Astrocyte of the spinal cord (primary cell): ENCODE measurements at regions not wholly inside any gene's neighbourhood (a gene's known extent, or its start where the extent isn't known, plus 50 kb on each side); places are given as distances from the start of the nearest gene placed in this dataset.
"Not testable (repeated sequence)": the region's sequence is repeated elsewhere in the genome, so short reads cannot be mapped to it uniquely, and the experiment has no call there.

Source experiments
- DNase-seq: peaks from one replicate; pipeline ENCODE4 v3.0.0; 2011; ENCODE audit warnings: low read depth, low spot score
- H3K4me3 ChIP-seq: 2 replicates; pipeline ENCODE4 v1.5.1; 2011; ENCODE audit warnings: low read depth, mild to moderate bottlenecking, low read length, moderate library complexity
- in situ Hi-C: cut with HindIII; loops from 2 replicates; pipeline ENCODE4 v1.10.0; 2017; ENCODE audit warnings: low sequenced_read_pairs
- TF ChIP-seq, protein P1 (sequence below): IDR thresholded peaks from 2 replicates; pipeline ENCODE4 v1.5.1; 2012; ENCODE audit warnings: low read depth, mild to moderate bottlenecking, low read length, inconsistent platforms

DNA sequence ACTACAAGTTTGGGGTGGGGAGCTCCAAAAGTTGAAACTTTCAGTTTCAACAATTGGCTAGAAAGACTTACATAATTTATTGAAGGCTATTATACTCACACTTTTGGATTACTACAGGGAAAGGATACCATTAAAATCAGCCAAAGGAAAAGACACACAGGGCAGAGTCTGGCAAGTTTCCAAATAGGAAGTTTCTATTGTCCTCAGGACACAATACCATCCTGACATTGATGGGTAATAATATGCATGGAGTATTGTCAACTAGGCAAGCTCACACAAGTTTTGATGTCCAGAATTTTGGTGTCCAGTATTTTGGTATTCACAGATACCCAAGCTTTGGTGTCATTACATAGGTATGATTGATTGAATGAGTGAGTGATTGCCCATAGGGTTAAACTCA lies 872.6 kb upstream of the SORCS1 start:
- in situ Hi-C loops, result no loop called here
- no peak for DNase-seq
- TF ChIP-seq, protein P1, sequence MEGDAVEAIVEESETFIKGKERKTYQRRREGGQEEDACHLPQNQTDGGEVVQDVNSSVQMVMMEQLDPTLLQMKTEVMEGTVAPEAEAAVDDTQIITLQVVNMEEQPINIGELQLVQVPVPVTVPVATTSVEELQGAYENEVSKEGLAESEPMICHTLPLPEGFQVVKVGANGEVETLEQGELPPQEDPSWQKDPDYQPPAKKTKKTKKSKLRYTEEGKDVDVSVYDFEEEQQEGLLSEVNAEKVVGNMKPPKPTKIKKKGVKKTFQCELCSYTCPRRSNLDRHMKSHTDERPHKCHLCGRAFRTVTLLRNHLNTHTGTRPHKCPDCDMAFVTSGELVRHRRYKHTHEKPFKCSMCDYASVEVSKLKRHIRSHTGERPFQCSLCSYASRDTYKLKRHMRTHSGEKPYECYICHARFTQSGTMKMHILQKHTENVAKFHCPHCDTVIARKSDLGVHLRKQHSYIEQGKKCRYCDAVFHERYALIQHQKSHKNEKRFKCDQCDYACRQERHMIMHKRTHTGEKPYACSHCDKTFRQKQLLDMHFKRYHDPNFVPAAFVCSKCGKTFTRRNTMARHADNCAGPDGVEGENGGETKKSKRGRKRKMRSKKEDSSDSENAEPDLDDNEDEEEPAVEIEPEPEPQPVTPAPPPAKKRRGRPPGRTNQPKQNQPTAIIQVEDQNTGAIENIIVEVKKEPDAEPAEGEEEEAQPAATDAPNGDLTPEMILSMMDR, result no peak
- H3K4me3 ChIP-seq, result no peak overlapping the region

DNA sequence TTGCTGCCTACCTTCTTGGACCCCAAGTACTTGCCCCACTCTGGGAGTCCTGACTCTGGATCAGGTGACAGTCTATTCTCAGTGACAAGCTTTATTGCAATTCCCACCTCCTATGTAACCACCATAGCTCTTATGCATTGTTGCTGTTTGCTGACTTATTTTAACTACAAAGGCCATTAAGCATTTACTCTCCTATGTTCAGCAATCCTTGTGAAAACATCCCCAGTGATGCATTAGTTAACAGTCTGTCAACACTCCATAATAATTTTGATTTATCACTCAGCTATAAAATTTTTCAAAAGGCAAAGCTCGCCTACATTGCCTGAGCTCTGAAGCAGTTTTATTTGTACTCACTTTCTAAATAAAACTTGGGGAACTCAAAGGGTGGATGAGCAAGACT lies 871.8 kb upstream of the SORCS1 start:
- TF ChIP-seq, protein P1, result no peak
- in situ Hi-C loops, result no loop called here
- no peak overlapping the region for H3K4me3 ChIP-seq
- no peak for DNase-seq

DNA sequence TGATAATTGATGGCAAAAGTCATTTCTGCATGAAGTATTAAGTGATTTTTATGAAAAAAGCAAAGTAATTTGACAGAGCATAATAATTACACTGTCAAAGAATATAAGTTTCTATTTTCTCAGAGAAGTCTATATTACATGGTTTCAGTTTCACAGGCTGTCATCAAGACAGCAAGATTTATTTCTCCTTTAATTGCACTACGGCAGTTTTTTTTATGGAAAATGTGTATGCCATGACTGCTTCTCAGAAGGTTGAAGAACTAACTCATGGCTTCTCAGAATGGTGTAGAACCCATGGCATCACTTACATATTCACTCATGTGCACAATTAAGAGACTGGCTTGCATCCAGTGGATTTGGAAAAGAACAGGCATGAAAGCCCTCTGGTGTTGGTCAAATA lies 870.3 kb upstream of the SORCS1 start:
- in situ Hi-C loops, result no loop called here
- no peak for DNase-seq
- TF ChIP-seq, protein P1, result no peak
- H3K4me3 ChIP-seq, result no peak overlapping the region

DNA sequence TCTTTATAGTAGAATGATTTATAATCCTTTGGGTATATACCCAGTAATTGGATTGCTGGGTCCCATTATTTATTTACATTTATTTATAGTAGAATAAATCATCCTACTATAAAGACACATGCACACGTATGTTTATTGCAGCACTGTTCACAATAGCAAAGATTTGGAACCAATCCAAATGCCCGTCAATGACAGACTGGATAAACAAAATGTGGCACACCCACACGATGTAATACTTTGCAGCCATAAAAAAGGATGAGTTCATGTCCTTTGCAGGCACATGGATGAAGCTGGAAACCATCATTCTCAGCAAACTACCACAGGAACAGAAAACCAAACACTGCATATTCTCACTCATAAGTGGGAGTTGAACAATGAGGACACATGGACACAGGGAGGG lies 869.0 kb upstream of the SORCS1 start:
- DNase-seq, H3K4me3 ChIP-seq, in situ Hi-C loops: not testable (repeated sequence)

DNA sequence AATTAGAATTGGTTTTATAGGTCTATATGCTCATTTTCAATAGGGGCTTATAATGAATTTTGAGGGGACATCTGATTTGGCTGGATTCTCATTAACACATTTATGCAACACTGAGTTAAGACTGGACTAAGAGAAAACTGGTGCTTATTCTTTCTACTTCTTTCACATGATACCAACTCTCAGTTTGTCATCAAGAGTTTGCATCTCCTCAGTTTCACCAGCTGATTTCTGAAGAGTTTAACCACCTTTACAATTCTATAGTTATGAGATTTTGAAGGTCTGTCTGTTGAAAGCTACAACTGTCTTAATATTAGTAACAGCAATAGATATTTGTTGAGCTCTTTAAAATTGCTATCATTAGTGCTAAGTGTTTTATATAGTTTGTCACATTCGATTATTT lies 867.0 kb upstream of the SORCS1 start:
- in situ Hi-C loops, result no loop called here
- H3K4me3 ChIP-seq, result no peak overlapping the region
- DNase-seq, result no peak
- TF ChIP-seq, protein P1, result no peak

DNA sequence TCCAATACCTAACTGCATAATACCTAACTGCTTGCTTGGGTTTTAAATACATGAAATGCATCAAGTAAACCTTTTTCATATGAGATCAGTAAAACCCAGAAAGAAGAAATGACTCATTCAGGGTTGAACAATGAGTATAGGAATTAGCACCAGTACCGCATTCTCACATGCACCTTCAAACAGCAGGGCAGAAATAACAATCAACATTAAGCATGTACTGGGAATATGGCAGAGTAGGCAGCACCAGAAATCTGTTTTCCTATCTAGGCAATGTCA lies 850.3 kb upstream of the SORCS1 start:
- in situ Hi-C loops, result no loop called here
- no peak for DNase-seq
- H3K4me3 ChIP-seq, result no peak overlapping the region
- TF ChIP-seq, protein P1, result no peak

DNA sequence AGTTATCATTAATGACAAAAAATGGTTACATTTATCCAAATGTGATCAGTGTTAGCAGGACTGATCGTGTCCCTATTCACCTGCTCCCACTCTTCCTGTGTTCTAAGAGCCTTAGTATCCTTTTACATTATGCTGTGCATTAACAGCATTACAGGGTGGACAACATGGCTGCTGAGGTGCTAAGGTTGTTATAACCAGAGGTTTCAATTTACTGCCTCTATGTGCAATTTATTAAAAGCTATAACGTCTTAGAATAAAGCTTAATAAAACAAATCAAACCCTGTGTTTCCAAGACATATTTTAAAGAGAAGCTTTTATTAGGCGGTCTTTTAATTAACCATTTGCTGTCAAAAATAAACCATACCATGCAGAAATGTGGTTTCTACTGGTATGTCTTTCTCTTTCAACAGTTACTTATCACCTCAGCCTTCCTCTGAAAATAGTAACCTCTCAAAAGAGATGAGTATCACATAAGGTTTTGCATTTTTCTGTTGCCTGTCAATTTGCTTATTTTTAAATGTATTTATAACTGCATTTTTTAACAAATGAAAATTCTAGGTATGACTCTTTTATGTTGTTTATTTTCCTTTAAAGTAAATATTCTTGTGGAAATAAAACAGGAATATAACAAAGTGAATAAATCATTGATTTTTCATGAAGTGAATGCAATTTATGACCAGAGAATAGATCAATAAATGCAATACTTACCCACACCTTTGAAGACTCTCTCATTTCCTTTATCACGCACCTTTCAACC lies 849.8 kb upstream of the SORCS1 start:
- no peak for DNase-seq
- TF ChIP-seq, protein P1, result no peak
- in situ Hi-C loops, result no loop called here
- H3K4me3 ChIP-seq, result no peak overlapping the region
